GM19023 (cell line): ENCODE measurements at regions not wholly inside any gene's neighbourhood (a gene's known extent, or its start where the extent isn't known, plus 50 kb on each side); places are given as distances from the start of the nearest gene placed in this dataset.

ENCODE experiments used
- ATAC-seq: cut with Tn5 transposase; IDR thresholded peaks from one replicate; pipeline ENCODE4 v1.9.1; 2021; ENCODE audit warnings: mild to moderate bottlenecking, moderate library complexity; ENCODE audit not compliant: unreplicated experiment

- no peak for ATAC-seq
These were observed 740.9 kb downstream of the METTL15 start for GRCh38 chr11:28849053-28849452.

GRCh38 chr11:28842716-28843115 lies 734.5 kb downstream of the METTL15 start:
- no peak for ATAC-seq

GRCh38 chr11:28838741-28839140 lies 730.6 kb downstream of the METTL15 start:
- ATAC-seq = no peak

- ATAC-seq = no peak
These were observed 729.4 kb downstream of the METTL15 start for GRCh38 chr11:28837599-28837998.

GRCh38 chr11:28836285-28837081 lies 728.3 kb downstream of the METTL15 start:
- no peak for ATAC-seq

- ATAC-seq = no peak
These were observed 727.6 kb downstream of the METTL15 start for GRCh38 chr11:28835790-28836189.

- ATAC-seq = no peak
These were observed 727.1 kb downstream of the METTL15 start for GRCh38 chr11:28835317-28835716.

- no peak for ATAC-seq
These were observed 726.7 kb downstream of the METTL15 start for GRCh38 chr11:28834877-28835276.

GRCh38 chr11:28833670-28834069 lies 725.5 kb downstream of the METTL15 start:
- no peak for ATAC-seq

- ATAC-seq = no peak
These were observed 725.0 kb downstream of the METTL15 start for GRCh38 chr11:28833169-28833568.

- no peak for ATAC-seq
These were observed 718.6 kb downstream of the METTL15 start for GRCh38 chr11:28826807-28827206.

- no peak for ATAC-seq
These were observed 714.4 kb downstream of the METTL15 start for GRCh38 chr11:28822576-28822975.

GRCh38 chr11:28820296-28820989 lies 712.3 kb downstream of the METTL15 start:
- ATAC-seq = no peak

- ATAC-seq = no peak
These were observed 711.6 kb downstream of the METTL15 start for GRCh38 chr11:28819741-28820140.

- no peak for ATAC-seq
These were observed 706.9 kb downstream of the METTL15 start for GRCh38 chr11:28815110-28815509.

- ATAC-seq = no peak
These were observed 700.6 kb downstream of the METTL15 start for GRCh38 chr11:28808771-28809170.

- no peak for ATAC-seq
These were observed 691.1 kb downstream of the METTL15 start for GRCh38 chr11:28799316-28799715.

GRCh38 chr11:28798286-28798685 lies 690.1 kb downstream of the METTL15 start:
- no peak for ATAC-seq

- no peak for ATAC-seq
These were observed 689.3 kb downstream of the METTL15 start for GRCh38 chr11:28797536-28797935.

GRCh38 chr11:28794405-28794804 lies 686.2 kb downstream of the METTL15 start:
- ATAC-seq = no peak

- no peak for ATAC-seq
These were observed 685.1 kb downstream of the METTL15 start for GRCh38 chr11:28793282-28793738.

GRCh38 chr11:28792856-28793255 lies 684.7 kb downstream of the METTL15 start:
- ATAC-seq = no peak
